Lung (tissue), 11 donors: ENCODE measurements at regions not wholly inside any gene's neighbourhood (a gene's known extent, or its start where the extent isn't known, plus 50 kb on each side); places are given as distances from the start of the nearest gene placed in this dataset.
"Not testable (repeated sequence)": the region's sequence is repeated elsewhere in the genome, so short reads cannot be mapped to it uniquely, and the experiment has no call there.

ENCODE experiments used
- ATAC-seq: fragments of 200-7000 bp; cut with Tn5 transposase; one replicate; pipeline ENCODE4 v1.9.1; 2020; ENCODE audit warnings: moderate number of reproducible peaks; ENCODE audit not compliant: insufficient read depth, low FRiP score
- DNase-seq, 3 donors: peaks; one replicate each; pipeline ENCODE4 v3.0.0-alpha.2; 2013 to 2017
- H3K27ac ChIP-seq, 2 donors: one replicate each; pipeline ENCODE4 v1.5.1; 2013; ENCODE audit warnings: mild to moderate bottlenecking in 2 of 2, moderate library complexity in 2 of 2, control low read depth in 1 of 2, inconsistent platforms in 1 of 2, low read depth in 1 of 2, low read length in 1 of 2
- H3K27me3 ChIP-seq, 3 donors: one replicate each; pipeline ENCODE4 v1.5.1; 2013; ENCODE audit warnings: low read length in 2 of 3; ENCODE audit not compliant: control insufficient read depth in 3 of 3, insufficient read depth in 3 of 3
- H3K36me3 ChIP-seq, 4 donors: one replicate each; pipeline ENCODE4 v1.5.1; 2013; ENCODE audit warnings: low read length in 4 of 4, mild to moderate bottlenecking in 1 of 4, moderate library complexity in 1 of 4; ENCODE audit not compliant: control insufficient read depth in 4 of 4, insufficient read depth in 4 of 4
- H3K4me1 ChIP-seq, 5 donors: one replicate each; pipeline ENCODE4 v1.5.1; 2013; ENCODE audit warnings: low read length in 5 of 5, mild to moderate bottlenecking in 2 of 5, moderate library complexity in 1 of 5; ENCODE audit not compliant: control insufficient read depth in 5 of 5, insufficient read depth in 5 of 5
- H3K4me3 ChIP-seq: one replicate; pipeline ENCODE4 v1.5.1; 2013; ENCODE audit warnings: mild to moderate bottlenecking, control low read depth, moderate library complexity
- H3K9ac ChIP-seq, 2 donors: one replicate each; pipeline ENCODE4 v1.5.1; 2013; ENCODE audit warnings: low read length in 2 of 2, control low read depth in 1 of 2; ENCODE audit not compliant: insufficient read depth in 1 of 2
- H3K9me3 ChIP-seq, 4 donors: one replicate each; pipeline ENCODE4 v1.5.1; 2013; ENCODE audit warnings: low read length in 3 of 4, mild to moderate bottlenecking in 1 of 4, moderate library complexity in 1 of 4; ENCODE audit not compliant: control insufficient read depth in 4 of 4, insufficient read depth in 3 of 4
- CTCF ChIP-seq: IDR thresholded peaks from 2 replicates; pipeline ENCODE4 v1.5.1; 2012; ENCODE audit warnings: mild to moderate bottlenecking; ENCODE audit errors: control extremely low read depth, extremely low read depth
- WGBS, 2 donors: extraction: QIAGEN DNeasy Blood & Tissue Kit; methylation state at CpG; one replicate each; pipeline ENCODE4 v1.1.7; 2013; 5-methylcytosine and 5-hydroxymethylcytosine counted together
- donor health status: control.
- donor health status: control.
- donor health status: Bipolar disorder and iron deficiency.
- donor health status: healthy.
- donor health status: DM: yes; HTN: yes; CAD: no.

- not testable (repeated sequence) for DNase-seq, ATAC-seq, H3K27me3 ChIP-seq, H3K36me3 ChIP-seq, H3K9me3 ChIP-seq, H3K27ac ChIP-seq, H3K4me3 ChIP-seq
- peaks cover 3 to 52% (median 23%) of the 10 kb centered on the region in 5 donors for H3K4me1 ChIP-seq
- WGBS, 2 donors = 87 to 95% methylated on average over 5 of the region's 5 CpGs
- peak overlapping the region in 1 of 2 donors; percentile 13 for H3K9ac ChIP-seq
Observed at GRCh38 chr20:53863039-53863438, 207.4 kb downstream of the BCAS1 start.

- H3K4me3 ChIP-seq, H3K36me3 ChIP-seq, H3K27me3 ChIP-seq, H3K27ac ChIP-seq, H3K9ac ChIP-seq, H3K9me3 ChIP-seq, ATAC-seq, DNase-seq: not testable (repeated sequence)
- H3K4me1 ChIP-seq = peaks cover 2 to 53% (median 28%) of the 10 kb centered on the region in 5 donors
- 98% methylated on average over 4 of the region's 4 CpGs for WGBS, 2 donors
Observed at GRCh38 chr20:53862490-53862889, 207.9 kb downstream of the BCAS1 start.

- not testable (repeated sequence) for H3K27me3 ChIP-seq, H3K27ac ChIP-seq, DNase-seq, H3K9me3 ChIP-seq, ATAC-seq, H3K9ac ChIP-seq, H3K36me3 ChIP-seq, H3K4me3 ChIP-seq
- WGBS, 2 donors = 94 to 96% methylated on average over 1 of the region's 1 CpG
- peaks cover 2 to 53% (median 29%) of the 10 kb centered on the region in 5 donors for H3K4me1 ChIP-seq
Observed at GRCh38 chr20:53862136-53862397, 208.3 kb downstream of the BCAS1 start.

- DNase-seq (peak in 2 of 3 donors; percentile 58 to 61), ATAC-seq (no peak)
- WGBS, 2 donors = 58 to 69% methylated on average over 5 of the region's 5 CpGs
- Histone ChIP-seq H3K4me1 (peaks cover 0 to 30% (median 19%) of the 10 kb centered on the region in 5 donors), H3K27ac (no peak overlapping the region), H3K9ac (no peak overlapping the region), H3K9me3 (no peaks in the 10 kb centered on the region), H3K27me3 (no peaks in the 10 kb centered on the region), H3K36me3 (no peaks in the 10 kb centered on the region), H3K4me3 (no peak overlapping the region)
- no peak for TF ChIP-seq CTCF
Observed at GRCh38 chr20:53859684-53860083, 210.7 kb downstream of the BCAS1 start.

- not testable (repeated sequence) for ATAC-seq, H3K27me3 ChIP-seq, DNase-seq, H3K9me3 ChIP-seq, H3K36me3 ChIP-seq, H3K4me3 ChIP-seq, H3K27ac ChIP-seq, H3K9ac ChIP-seq
- 93 to 97% methylated on average over 5 of the region's 5 CpGs for WGBS, 2 donors
- peaks cover 0 to 24% (median 19%) of the 10 kb centered on the region in 5 donors for H3K4me1 ChIP-seq
Observed at GRCh38 chr20:53859009-53859408, 211.4 kb downstream of the BCAS1 start.

GRCh38 chr20:53858516-53858915 is 211.9 kb downstream of the BCAS1 start:
- ATAC-seq, DNase-seq, H3K9me3 ChIP-seq, H3K36me3 ChIP-seq, H3K4me3 ChIP-seq, H3K9ac ChIP-seq, H3K27me3 ChIP-seq, H3K27ac ChIP-seq: not testable (repeated sequence)
- H3K4me1 ChIP-seq = peaks cover 0 to 19% (median 16%) of the 10 kb centered on the region in 5 donors
- 95 to 96% methylated on average over 3 of the region's 3 CpGs for WGBS, 2 donors
